ENCODE measurements at regions not wholly inside any gene's neighbourhood (a gene's known extent, or its start where the extent isn't known, plus 50 kb on each side); places are given as distances from the start of the nearest gene placed in this dataset.

DNA sequence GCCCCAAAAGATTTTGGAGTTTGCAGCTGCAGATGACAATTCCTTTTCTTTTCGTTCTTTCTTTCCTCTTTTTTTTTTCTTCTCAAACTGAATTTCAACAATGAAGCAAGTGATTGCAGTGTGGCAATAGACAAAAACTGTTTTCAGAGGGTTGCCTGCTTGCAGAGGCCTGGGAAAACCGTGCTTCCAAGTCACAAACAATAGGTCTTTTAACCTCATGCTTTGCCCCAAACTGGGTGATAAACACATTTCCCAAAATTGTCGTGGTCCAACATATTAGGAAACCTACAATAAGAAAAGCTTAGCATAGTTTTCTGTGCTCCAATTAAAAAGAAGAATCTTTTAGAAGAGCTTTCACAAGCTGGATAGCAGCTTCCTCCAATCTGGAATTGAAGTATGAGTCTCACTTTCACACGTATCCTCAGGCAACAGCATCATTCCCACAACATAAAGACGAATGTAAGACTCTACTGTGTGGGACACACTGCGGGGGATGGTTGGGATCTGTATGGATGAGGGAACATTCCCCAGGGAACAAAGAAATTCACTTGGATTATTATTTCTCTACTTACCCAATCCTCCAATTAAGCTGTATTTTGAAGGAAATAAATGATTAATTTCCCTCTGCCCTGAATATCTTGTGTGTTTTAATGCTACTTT, 656.1 kb downstream of the RNF144A start:
- no peaks in the 10 kb centered on the region for H3K27me3 ChIP-seq
- H3K9me3 ChIP-seq (replicated peaks in 1 of 3) = peaks cover 0 to 8% (median 0%) of the 10 kb centered on the region in 3 donors
- TF ChIP-seq POLR2A (IDR thresholded peaks at IDR 0.05) (no peak), CTCF (IDR thresholded peaks at IDR 0.05) (no peak)
- intact Hi-C loops (cut with DNase I) = no loop called here
- WGBS, 4 donors = 71 to 75% (median 73%) methylated on average over 6 of the region's 6 CpGs
- no peak overlapping the region for H3K27ac ChIP-seq
- H3K36me3 ChIP-seq (replicated peaks in 1 of 2) = no peaks in the 10 kb centered on the region
- no peak overlapping the region for H3K4me3 ChIP-seq
- no peaks in the 10 kb centered on the region for H3K4me1 ChIP-seq (replicated peaks in 1 of 2)
- no peak for DNase-seq

- DNase-seq = no peak
- Histone ChIP-seq H3K36me3 (replicated peaks in 1 of 2) (no peaks in the 10 kb centered on the region), H3K27ac (no peak overlapping the region), H3K4me3 (no peak overlapping the region), H3K9me3 (replicated peaks in 1 of 3) (peaks cover 0 to 8% (median 0%) of the 10 kb centered on the region in 3 donors), H3K4me1 (replicated peaks in 1 of 2) (no peaks in the 10 kb centered on the region), H3K27me3 (no peaks in the 10 kb centered on the region)
- 64 to 83% (median 73%) methylated on average over 4 of the region's 4 CpGs for WGBS, 4 donors
- no peak for TF ChIP-seq CTCF (IDR thresholded peaks at IDR 0.05)
- no peak for TF ChIP-seq POLR2A (IDR thresholded peaks at IDR 0.05)
- intact Hi-C loops (cut with DNase I) = no loop called here
Observed at GRCh38 chr2:7574385-7574784, 657.2 kb downstream of the RNF144A start.

- no peak for DNase-seq
- H3K27ac ChIP-seq = no peak overlapping the region
- no peaks in the 10 kb centered on the region for H3K4me1 ChIP-seq (replicated peaks in 1 of 2)
- TF ChIP-seq CTCF (IDR thresholded peaks at IDR 0.05) (no peak), POLR2A (IDR thresholded peaks at IDR 0.05) (no peak)
- H3K36me3 ChIP-seq (replicated peaks in 1 of 2) = no peaks in the 10 kb centered on the region
- H3K4me3 ChIP-seq = no peak overlapping the region
- 88 to 100% (median 95%) methylated on average over 1 of the region's 1 CpG for WGBS, 4 donors
- intact Hi-C loops (cut with DNase I) = no loop called here
- H3K9me3 ChIP-seq (replicated peaks in 1 of 3) = peaks cover 0 to 8% (median 0%) of the 10 kb centered on the region in 3 donors
- no peaks in the 10 kb centered on the region for H3K27me3 ChIP-seq
Observed at GRCh38 chr2:7577769-7578168, 660.6 kb downstream of the RNF144A start.

DNA sequence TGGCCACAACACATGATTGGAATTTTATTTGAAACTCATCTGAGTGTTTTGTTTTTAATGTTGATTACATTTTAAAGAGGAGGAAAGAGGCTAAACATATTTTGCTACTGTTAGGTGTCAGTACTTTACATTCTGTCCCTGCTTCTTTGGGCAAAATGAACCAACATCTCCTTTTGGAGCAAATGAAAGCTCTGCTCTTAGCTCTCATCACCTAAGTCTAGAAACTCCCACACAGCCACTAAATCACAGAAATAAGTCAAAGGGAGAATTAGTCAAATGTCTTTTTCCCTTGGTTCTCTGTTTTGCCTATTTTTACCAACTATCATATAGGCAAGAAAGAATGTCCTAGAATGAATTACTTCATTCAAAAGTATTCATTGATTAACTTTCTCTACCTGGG, 666.8 kb downstream of the RNF144A start:
- Histone ChIP-seq H3K4me3 (no peak overlapping the region), H3K9me3 (replicated peaks in 1 of 3) (no peaks in the 10 kb centered on the region), H3K36me3 (replicated peaks in 1 of 2) (no peaks in the 10 kb centered on the region), H3K27ac (no peak overlapping the region), H3K4me1 (replicated peaks in 1 of 2) (no peaks in the 10 kb centered on the region), H3K27me3 (no peaks in the 10 kb centered on the region)
- no peak for TF ChIP-seq POLR2A (IDR thresholded peaks at IDR 0.05)
- no peak for TF ChIP-seq CTCF (IDR thresholded peaks at IDR 0.05)
- no peak for DNase-seq
- intact Hi-C loops (cut with DNase I) = no loop called here

Data from adrenal gland (tissue), 9 donors.